ENCODE measurements at regions not wholly inside any gene's neighbourhood (a gene's known extent, or its start where the extent isn't known, plus 50 kb on each side); places are given as distances from the start of the nearest gene placed in this dataset.

- H3K79me2 ChIP-seq (ENCODE audit: control insufficient read depth, insufficient read depth, low read length) = no peaks in the 10 kb centered on the region
- no peak overlapping the region for H3K4me3 Mint-ChIP-seq
- H3K9me3 Mint-ChIP-seq (ENCODE audit: insufficient read depth) = no peaks in the 10 kb centered on the region
- TF ChIP-seq CTCF (IDR thresholded peaks at IDR 0.05) = no peak
- no peak for TF ChIP-seq EZH2 (IDR thresholded peaks at IDR 0.05; ENCODE audit: borderline replicate concordance, insufficient read depth, low read depth, low read length, poor library complexity, severe bottlenecking)
- DNase-seq (no peak), ATAC-seq (ENCODE audit: low read depth) (no peak)
- H3K9ac ChIP-seq (ENCODE audit: low read length) = no peak overlapping the region
- no peak overlapping the region for H2AFZ ChIP-seq (ENCODE audit: insufficient read depth, low read depth, low read length, poor library complexity, severe bottlenecking)
- no peaks in the 10 kb centered on the region for H3K4me1 ChIP-seq (ENCODE audit: control insufficient read depth in 2 of 2, insufficient read depth in 2 of 2, low read length in 2 of 2)
- H3K4me1 Mint-ChIP-seq = no peaks in the 10 kb centered on the region
- intact Hi-C loops (cut with micrococcal nuclease) = no loop called here
- 97% methylated on average over 5 of the region's 6 CpGs for WGBS (ENCODE audit: insufficient coverage)
- ChIA-PET POLR2A (no interaction called here), CTCF (no interaction called here)
- H3K27ac Mint-ChIP-seq = no peak overlapping the region
- peaks cover 0 to 4% (median 0%) of the 10 kb centered on the region in 4 experiments for H3K27me3 ChIP-seq (replicated peaks in 1 of 4; ENCODE audit: control extremely low read depth in 1 of 4, control insufficient read depth in 3 of 4, insufficient read depth in 4 of 4, low read length in 3 of 4)
- H3K4me2 ChIP-seq (replicated peaks; ENCODE audit: low read depth, low read length, poor library complexity, severe bottlenecking) = no peak overlapping the region
- peaks cover 38% of the 10 kb centered on the region for H3K27me3 Mint-ChIP-seq
- no peaks in the 10 kb centered on the region for H4K20me1 ChIP-seq (ENCODE audit: control insufficient read depth, insufficient read depth, low read length, poor library complexity, severe bottlenecking)
- no peak overlapping the region for H3K27ac ChIP-seq (ENCODE audit: low read length in 2 of 2)
- H3K4me3 ChIP-seq (ENCODE audit: control extremely low read depth in 1 of 5, extremely low read depth in 1 of 5, insufficient read depth in 1 of 5, low read depth in 2 of 5, low read length in 4 of 5) = no peak overlapping the region
- no peaks in the 10 kb centered on the region for H3K9me3 ChIP-seq (ENCODE audit: control extremely low read depth in 1 of 3, control insufficient read depth in 2 of 3, insufficient read depth in 1 of 3, low read length in 2 of 3)
- no peaks in the 10 kb centered on the region for H3K36me3 ChIP-seq (replicated peaks in 1 of 2; ENCODE audit: control extremely low read depth in 1 of 2, control insufficient read depth in 1 of 2, extremely low read depth in 1 of 2, insufficient read depth in 2 of 2, low read length in 1 of 2)
These were observed 235.8 kb downstream of the NEDD1 start for GRCh38 chr12:97142737-97143410.

GRCh38 chr12:97148941-97149559 is 242.0 kb downstream of the NEDD1 start:
- H3K4me2 ChIP-seq (replicated peaks; ENCODE audit: low read depth, low read length, poor library complexity, severe bottlenecking) = no peak overlapping the region
- H3K4me1 Mint-ChIP-seq = no peaks in the 10 kb centered on the region
- WGBS (ENCODE audit: insufficient coverage) = 22% methylated on average over 4 of the region's 9 CpGs
- no peak overlapping the region for H3K27ac ChIP-seq (ENCODE audit: low read length in 2 of 2)
- no peaks in the 10 kb centered on the region for H3K9me3 ChIP-seq (ENCODE audit: control extremely low read depth in 1 of 3, control insufficient read depth in 2 of 3, insufficient read depth in 1 of 3, low read length in 2 of 3)
- H3K4me1 ChIP-seq (ENCODE audit: control insufficient read depth in 2 of 2, insufficient read depth in 2 of 2, low read length in 2 of 2) = no peaks in the 10 kb centered on the region
- no peak overlapping the region for H3K4me3 ChIP-seq (ENCODE audit: control extremely low read depth in 1 of 5, extremely low read depth in 1 of 5, insufficient read depth in 1 of 5, low read depth in 2 of 5, low read length in 4 of 5)
- H3K4me3 Mint-ChIP-seq = no peak overlapping the region
- H3K27me3 ChIP-seq (replicated peaks in 1 of 4; ENCODE audit: control extremely low read depth in 1 of 4, control insufficient read depth in 3 of 4, insufficient read depth in 4 of 4, low read length in 3 of 4) = peaks cover 0 to 5% (median 2%) of the 10 kb centered on the region in 4 experiments
- no peak overlapping the region for H3K9ac ChIP-seq (ENCODE audit: low read length)
- intact Hi-C loops (cut with micrococcal nuclease) = loop anchor here (1.0 to 2.0 kb wide), 2 partner anchors 159 to 570 kb away; no protein-coding TSS in a partner anchor
- peaks cover 20% of the 10 kb centered on the region for H3K27me3 Mint-ChIP-seq
- H4K20me1 ChIP-seq (ENCODE audit: control insufficient read depth, insufficient read depth, low read length, poor library complexity, severe bottlenecking) = no peaks in the 10 kb centered on the region
- ATAC-seq (ENCODE audit: low read depth) (peak; percentile 87), DNase-seq (peak; percentile 73)
- CTCF ChIA-PET = interaction anchor here (0.5 to 10.6 kb wide), 14 partner anchors 9 to 1251 kb away, joined by 3 to 126 read pairs (median 4); no protein-coding TSS in a partner anchor
- no peaks in the 10 kb centered on the region for H3K79me2 ChIP-seq (ENCODE audit: control insufficient read depth, insufficient read depth, low read length)
- H3K27ac Mint-ChIP-seq = no peak overlapping the region
- no peaks in the 10 kb centered on the region for H3K9me3 Mint-ChIP-seq (ENCODE audit: insufficient read depth)
- H3K36me3 ChIP-seq (replicated peaks in 1 of 2; ENCODE audit: control extremely low read depth in 1 of 2, control insufficient read depth in 1 of 2, extremely low read depth in 1 of 2, insufficient read depth in 2 of 2, low read length in 1 of 2) = no peaks in the 10 kb centered on the region
- no peak for TF ChIP-seq EZH2 (IDR thresholded peaks at IDR 0.05; ENCODE audit: borderline replicate concordance, insufficient read depth, low read depth, low read length, poor library complexity, severe bottlenecking)
- peak; percentile 84 for TF ChIP-seq CTCF (IDR thresholded peaks at IDR 0.05)
- no peak overlapping the region for H2AFZ ChIP-seq (ENCODE audit: insufficient read depth, low read depth, low read length, poor library complexity, severe bottlenecking)
- POLR2A ChIA-PET = no interaction called here

All from B cell (primary cell).